GM06990 (cell line): ENCODE measurements at regions not wholly inside any gene's neighbourhood (a gene's known extent, or its start where the extent isn't known, plus 50 kb on each side); places are given as distances from the start of the nearest gene placed in this dataset.

Experiments
- DNase-seq: peaks from one replicate; pipeline ENCODE4 v3.0.0-alpha.2; 2011; ENCODE audit not compliant: insufficient read length; ENCODE audit errors: extremely low read depth
- H3K27me3 ChIP-seq: replicated peaks from 2 replicates; pipeline ENCODE4 v1.6.0; 2011; ENCODE audit warnings: low read length; ENCODE audit not compliant: control insufficient read depth, insufficient read depth
- H3K36me3 ChIP-seq: 2 replicates; pipeline ENCODE4 v1.5.1; 2011; ENCODE audit warnings: low read length; ENCODE audit not compliant: control insufficient read depth, insufficient read depth
- H3K4me3 ChIP-seq: replicated peaks from 2 replicates; pipeline ENCODE4 v1.5.1; 2011; ENCODE audit warnings: low read depth, mild to moderate bottlenecking, control low read depth, low read length
- CTCF ChIP-seq: IDR thresholded peaks from 2 replicates; pipeline ENCODE4 v1.5.1; 2011; ENCODE audit warnings: low read length, control low read depth, mild to moderate bottlenecking, inconsistent platforms; ENCODE audit not compliant: insufficient read depth, poor library complexity, severe bottlenecking

- no peaks in the 10 kb centered on the region for H3K36me3 ChIP-seq
- no peak overlapping the region for H3K4me3 ChIP-seq
- no peak for DNase-seq
- TF ChIP-seq CTCF = no peak
- H3K27me3 ChIP-seq = no peaks in the 10 kb centered on the region
Observed at GRCh38 chr21:43338951-43339350, 88.0 kb downstream of the SIK1 start.

- Histone ChIP-seq H3K36me3 (no peaks in the 10 kb centered on the region), H3K4me3 (no peak overlapping the region), H3K27me3 (no peaks in the 10 kb centered on the region)
- TF ChIP-seq CTCF = no peak
- DNase-seq = no peak
Observed at GRCh38 chr21:43337901-43338655, 88.9 kb downstream of the SIK1 start.

GRCh38 chr21:43335119-43335518, 91.8 kb downstream of the SIK1 start:
- Histone ChIP-seq H3K27me3 (no peaks in the 10 kb centered on the region), H3K36me3 (no peaks in the 10 kb centered on the region), H3K4me3 (no peak overlapping the region)
- DNase-seq = no peak
- TF ChIP-seq CTCF = no peak

- no peak overlapping the region for H3K4me3 ChIP-seq
- H3K27me3 ChIP-seq = no peaks in the 10 kb centered on the region; the same call in 1 of the 2 replicates
- TF ChIP-seq CTCF = no peak
- no peaks in the 10 kb centered on the region for H3K36me3 ChIP-seq
- DNase-seq = no peak
Observed at GRCh38 chr21:43334214-43334958, 92.5 kb downstream of the SIK1 start.

- DNase-seq = no peak
- no peak overlapping the region for H3K4me3 ChIP-seq
- no peaks in the 10 kb centered on the region; the same call in 1 of the 2 replicates for H3K27me3 ChIP-seq
- H3K36me3 ChIP-seq = no peaks in the 10 kb centered on the region
- no peak for TF ChIP-seq CTCF
Observed at GRCh38 chr21:43333298-43334062, 93.5 kb downstream of the SIK1 start.
